ENCODE measurements at regions not wholly inside any gene's neighbourhood (a gene's known extent, or its start where the extent isn't known, plus 50 kb on each side); places are given as distances from the start of the nearest gene placed in this dataset.

GRCh38 chr6:164551706-164552105, 757.7 kb downstream of the C6orf118 start:
- Histone ChIP-seq H3K4me1 (ENCODE audit: insufficient read depth) (no peaks in the 10 kb centered on the region), H2AFZ (no peak overlapping the region), H3K36me3 (replicated peaks; ENCODE audit: insufficient read depth, low read depth) (no peaks in the 10 kb centered on the region), H3K4me2 (no peak overlapping the region), H3K27me3 (no peaks in the 10 kb centered on the region), H3K9me2 (replicated peaks; ENCODE audit: insufficient read depth) (no peaks in the 10 kb centered on the region), H3K79me2 (no peaks in the 10 kb centered on the region), H3K9me3 (ENCODE audit: low read depth) (no peaks in the 10 kb centered on the region), H3K27ac (no peak overlapping the region), H4K20me1 (ENCODE audit: insufficient read depth, poor library complexity, severe bottlenecking) (no peaks in the 10 kb centered on the region), H3K4me3 (no peak overlapping the region)
- 82% methylated on average over 4 of the region's 4 CpGs for WGBS (ENCODE audit: low lambda C conversion rate, missing lambda C conversion rate)
- DNase-seq (ENCODE audit: low spot score) = no peak
- TF ChIP-seq, protein P1, sequence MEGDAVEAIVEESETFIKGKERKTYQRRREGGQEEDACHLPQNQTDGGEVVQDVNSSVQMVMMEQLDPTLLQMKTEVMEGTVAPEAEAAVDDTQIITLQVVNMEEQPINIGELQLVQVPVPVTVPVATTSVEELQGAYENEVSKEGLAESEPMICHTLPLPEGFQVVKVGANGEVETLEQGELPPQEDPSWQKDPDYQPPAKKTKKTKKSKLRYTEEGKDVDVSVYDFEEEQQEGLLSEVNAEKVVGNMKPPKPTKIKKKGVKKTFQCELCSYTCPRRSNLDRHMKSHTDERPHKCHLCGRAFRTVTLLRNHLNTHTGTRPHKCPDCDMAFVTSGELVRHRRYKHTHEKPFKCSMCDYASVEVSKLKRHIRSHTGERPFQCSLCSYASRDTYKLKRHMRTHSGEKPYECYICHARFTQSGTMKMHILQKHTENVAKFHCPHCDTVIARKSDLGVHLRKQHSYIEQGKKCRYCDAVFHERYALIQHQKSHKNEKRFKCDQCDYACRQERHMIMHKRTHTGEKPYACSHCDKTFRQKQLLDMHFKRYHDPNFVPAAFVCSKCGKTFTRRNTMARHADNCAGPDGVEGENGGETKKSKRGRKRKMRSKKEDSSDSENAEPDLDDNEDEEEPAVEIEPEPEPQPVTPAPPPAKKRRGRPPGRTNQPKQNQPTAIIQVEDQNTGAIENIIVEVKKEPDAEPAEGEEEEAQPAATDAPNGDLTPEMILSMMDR (IDR thresholded peaks at IDR 0.05; ENCODE audit: poor library complexity) = no peak
- no peak for TF ChIP-seq EZH2 (IDR thresholded peaks at IDR 0.05; ENCODE audit: borderline replicate concordance)
- TF ChIP-seq EZH2phosphoT487 (IDR thresholded peaks at IDR 0.05; ENCODE audit: low read depth, severe bottlenecking, unreplicated experiment) = no peak

DNA sequence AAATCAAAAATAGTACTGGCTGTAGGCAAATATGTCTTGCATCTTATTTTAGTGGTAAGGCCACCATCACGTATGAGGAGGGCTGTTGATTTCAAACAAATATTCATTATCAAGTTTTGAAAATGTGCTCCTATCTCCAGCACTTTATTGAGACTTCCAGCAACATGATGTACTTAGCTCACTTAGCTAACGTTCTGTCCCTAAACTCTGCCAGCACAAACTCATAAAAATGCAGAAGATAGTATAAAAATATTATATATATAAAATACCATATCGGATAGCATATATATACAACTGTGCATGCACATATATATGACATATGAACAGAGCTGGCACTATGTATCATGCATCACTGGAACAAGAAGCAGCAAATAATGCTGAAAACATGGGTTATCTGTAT, 762.3 kb downstream of the C6orf118 start:
- WGBS (ENCODE audit: low lambda C conversion rate, missing lambda C conversion rate) = 77% methylated on average over 3 of the region's 3 CpGs
- no peak for TF ChIP-seq EZH2 (IDR thresholded peaks at IDR 0.05; ENCODE audit: borderline replicate concordance)
- TF ChIP-seq, protein P1 (IDR thresholded peaks at IDR 0.05; ENCODE audit: poor library complexity) = no peak
- TF ChIP-seq EZH2phosphoT487 (IDR thresholded peaks at IDR 0.05; ENCODE audit: low read depth, severe bottlenecking, unreplicated experiment) = no peak
- no peak overlapping the region for H3K27ac ChIP-seq

GRCh38 chr6:164546263-164546662, 763.1 kb downstream of the C6orf118 start:
- Histone ChIP-seq H3K4me3 (no peak overlapping the region), H2AFZ (no peak overlapping the region), H3K27ac (no peak overlapping the region), H3K27me3 (no peaks in the 10 kb centered on the region), H4K20me1 (ENCODE audit: insufficient read depth, poor library complexity, severe bottlenecking) (no peaks in the 10 kb centered on the region), H3K9me2 (replicated peaks; ENCODE audit: insufficient read depth) (no peaks in the 10 kb centered on the region), H3K4me1 (ENCODE audit: insufficient read depth) (no peaks in the 10 kb centered on the region), H3K36me3 (replicated peaks; ENCODE audit: insufficient read depth, low read depth) (no peaks in the 10 kb centered on the region), H3K9me3 (ENCODE audit: low read depth) (no peaks in the 10 kb centered on the region), H3K4me2 (no peak overlapping the region), H3K79me2 (no peaks in the 10 kb centered on the region)
- no peak for DNase-seq (ENCODE audit: low spot score)
- TF ChIP-seq EZH2phosphoT487 (IDR thresholded peaks at IDR 0.05; ENCODE audit: low read depth, severe bottlenecking, unreplicated experiment) (no peak), EZH2 (IDR thresholded peaks at IDR 0.05; ENCODE audit: borderline replicate concordance) (no peak)
- TF ChIP-seq, protein P1 (IDR thresholded peaks at IDR 0.05; ENCODE audit: poor library complexity) = no peak
- WGBS (ENCODE audit: low lambda C conversion rate, missing lambda C conversion rate) = 72% methylated on average over 2 of the region's 2 CpGs

More for the DNA sequence above, 762.3 kb downstream of the C6orf118 start:
- H3K9me2 ChIP-seq (replicated peaks; ENCODE audit: insufficient read depth) = no peaks in the 10 kb centered on the region
- H2AFZ ChIP-seq = no peak overlapping the region
- H3K4me3 ChIP-seq = no peak overlapping the region
- H3K9me3 ChIP-seq (ENCODE audit: low read depth) = no peaks in the 10 kb centered on the region
- H3K4me1 ChIP-seq (ENCODE audit: insufficient read depth) = no peaks in the 10 kb centered on the region
- H3K4me2 ChIP-seq = no peak overlapping the region
- no peaks in the 10 kb centered on the region for H3K36me3 ChIP-seq (replicated peaks; ENCODE audit: insufficient read depth, low read depth)
- no peaks in the 10 kb centered on the region for H3K27me3 ChIP-seq
- no peaks in the 10 kb centered on the region for H4K20me1 ChIP-seq (ENCODE audit: insufficient read depth, poor library complexity, severe bottlenecking)
- no peaks in the 10 kb centered on the region for H3K79me2 ChIP-seq
- no peak for DNase-seq (ENCODE audit: low spot score)
